ENCODE measurements at regions not wholly inside any gene's neighbourhood (a gene's known extent, or its start where the extent isn't known, plus 50 kb on each side); places are given as distances from the start of the nearest gene placed in this dataset.

DNA sequence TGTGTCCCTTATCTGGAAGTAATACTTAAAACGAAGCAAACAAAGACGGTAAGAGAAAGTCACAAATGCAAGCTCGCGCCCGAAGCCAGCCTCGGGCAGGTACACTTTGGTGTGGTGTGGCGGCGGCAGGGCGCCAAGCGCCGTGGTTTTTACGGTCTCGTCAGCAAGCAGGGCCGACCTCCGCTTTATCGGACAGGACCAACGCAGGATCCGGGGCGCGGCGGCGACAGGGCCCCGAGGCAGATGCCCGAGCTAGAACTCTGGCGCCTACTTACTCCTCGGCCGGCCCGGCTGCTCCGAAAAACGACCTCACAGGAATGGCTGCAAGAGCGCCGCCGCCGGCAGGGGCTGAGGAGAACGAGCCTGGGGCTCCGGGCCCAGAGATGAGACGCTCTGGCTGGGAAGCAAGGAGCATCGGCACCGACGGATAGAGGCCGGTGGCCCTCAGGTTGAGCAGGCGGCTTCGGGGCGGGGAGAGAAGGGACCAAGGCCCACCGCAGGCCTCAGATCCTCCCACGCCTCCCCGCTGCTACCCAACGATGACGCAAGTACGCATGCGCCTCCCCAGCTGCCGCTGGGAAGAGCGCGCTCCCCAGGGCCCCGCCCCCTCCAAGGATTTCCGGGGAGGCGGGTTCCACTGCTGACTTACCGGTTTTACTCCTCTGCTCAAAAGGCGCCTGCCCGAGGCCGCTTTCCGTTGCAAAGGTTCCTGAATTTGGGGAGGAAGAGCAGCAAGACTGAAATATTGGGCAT, 60.6 kb downstream of the FAM217A start (continued):
- TF ChIP-seq, protein P1, sequence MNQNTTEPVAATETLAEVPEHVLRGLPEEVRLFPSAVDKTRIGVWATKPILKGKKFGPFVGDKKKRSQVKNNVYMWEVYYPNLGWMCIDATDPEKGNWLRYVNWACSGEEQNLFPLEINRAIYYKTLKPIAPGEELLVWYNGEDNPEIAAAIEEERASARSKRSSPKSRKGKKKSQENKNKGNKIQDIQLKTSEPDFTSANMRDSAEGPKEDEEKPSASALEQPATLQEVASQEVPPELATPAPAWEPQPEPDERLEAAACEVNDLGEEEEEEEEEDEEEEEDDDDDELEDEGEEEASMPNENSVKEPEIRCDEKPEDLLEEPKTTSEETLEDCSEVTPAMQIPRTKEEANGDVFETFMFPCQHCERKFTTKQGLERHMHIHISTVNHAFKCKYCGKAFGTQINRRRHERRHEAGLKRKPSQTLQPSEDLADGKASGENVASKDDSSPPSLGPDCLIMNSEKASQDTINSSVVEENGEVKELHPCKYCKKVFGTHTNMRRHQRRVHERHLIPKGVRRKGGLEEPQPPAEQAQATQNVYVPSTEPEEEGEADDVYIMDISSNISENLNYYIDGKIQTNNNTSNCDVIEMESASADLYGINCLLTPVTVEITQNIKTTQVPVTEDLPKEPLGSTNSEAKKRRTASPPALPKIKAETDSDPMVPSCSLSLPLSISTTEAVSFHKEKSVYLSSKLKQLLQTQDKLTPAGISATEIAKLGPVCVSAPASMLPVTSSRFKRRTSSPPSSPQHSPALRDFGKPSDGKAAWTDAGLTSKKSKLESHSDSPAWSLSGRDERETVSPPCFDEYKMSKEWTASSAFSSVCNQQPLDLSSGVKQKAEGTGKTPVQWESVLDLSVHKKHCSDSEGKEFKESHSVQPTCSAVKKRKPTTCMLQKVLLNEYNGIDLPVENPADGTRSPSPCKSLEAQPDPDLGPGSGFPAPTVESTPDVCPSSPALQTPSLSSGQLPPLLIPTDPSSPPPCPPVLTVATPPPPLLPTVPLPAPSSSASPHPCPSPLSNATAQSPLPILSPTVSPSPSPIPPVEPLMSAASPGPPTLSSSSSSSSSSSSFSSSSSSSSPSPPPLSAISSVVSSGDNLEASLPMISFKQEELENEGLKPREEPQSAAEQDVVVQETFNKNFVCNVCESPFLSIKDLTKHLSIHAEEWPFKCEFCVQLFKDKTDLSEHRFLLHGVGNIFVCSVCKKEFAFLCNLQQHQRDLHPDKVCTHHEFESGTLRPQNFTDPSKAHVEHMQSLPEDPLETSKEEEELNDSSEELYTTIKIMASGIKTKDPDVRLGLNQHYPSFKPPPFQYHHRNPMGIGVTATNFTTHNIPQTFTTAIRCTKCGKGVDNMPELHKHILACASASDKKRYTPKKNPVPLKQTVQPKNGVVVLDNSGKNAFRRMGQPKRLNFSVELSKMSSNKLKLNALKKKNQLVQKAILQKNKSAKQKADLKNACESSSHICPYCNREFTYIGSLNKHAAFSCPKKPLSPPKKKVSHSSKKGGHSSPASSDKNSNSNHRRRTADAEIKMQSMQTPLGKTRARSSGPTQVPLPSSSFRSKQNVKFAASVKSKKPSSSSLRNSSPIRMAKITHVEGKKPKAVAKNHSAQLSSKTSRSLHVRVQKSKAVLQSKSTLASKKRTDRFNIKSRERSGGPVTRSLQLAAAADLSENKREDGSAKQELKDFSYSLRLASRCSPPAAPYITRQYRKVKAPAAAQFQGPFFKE (tag by site-specific recombination; IDR thresholded peaks at IDR 0.05; ENCODE audit: borderline replicate concordance) = no peak
- TF ChIP-seq ZNF843 (tag by site-specific recombination; IDR thresholded peaks at IDR 0.05) = peak; percentile 64; the same call in 1 of the 2 replicates
- no peak for TF ChIP-seq ZNF175 (tag by site-specific recombination; IDR thresholded peaks at IDR 0.05)
- no peak for TF ChIP-seq ZNF514 (tag by site-specific recombination; IDR thresholded peaks at IDR 0.05)
- no peak for TF ChIP-seq ZNF677 (tag by site-specific recombination; IDR thresholded peaks at IDR 0.05)
- no peak for TF ChIP-seq ZNF776 (tag by site-specific recombination; IDR thresholded peaks at IDR 0.05; ENCODE audit: borderline replicate concordance)
- peak; percentile 99 for TF ChIP-seq ZBTB17 (tag by site-specific recombination; IDR thresholded peaks at IDR 0.05)
- TF ChIP-seq, protein P2, sequence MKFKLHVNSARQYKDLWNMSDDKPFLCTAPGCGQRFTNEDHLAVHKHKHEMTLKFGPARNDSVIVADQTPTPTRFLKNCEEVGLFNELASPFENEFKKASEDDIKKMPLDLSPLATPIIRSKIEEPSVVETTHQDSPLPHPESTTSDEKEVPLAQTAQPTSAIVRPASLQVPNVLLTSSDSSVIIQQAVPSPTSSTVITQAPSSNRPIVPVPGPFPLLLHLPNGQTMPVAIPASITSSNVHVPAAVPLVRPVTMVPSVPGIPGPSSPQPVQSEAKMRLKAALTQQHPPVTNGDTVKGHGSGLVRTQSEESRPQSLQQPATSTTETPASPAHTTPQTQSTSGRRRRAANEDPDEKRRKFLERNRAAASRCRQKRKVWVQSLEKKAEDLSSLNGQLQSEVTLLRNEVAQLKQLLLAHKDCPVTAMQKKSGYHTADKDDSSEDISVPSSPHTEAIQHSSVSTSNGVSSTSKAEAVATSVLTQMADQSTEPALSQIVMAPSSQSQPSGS (tag by site-specific recombination; IDR thresholded peaks at IDR 0.05; ENCODE audit: low read depth) = peak; percentile 66
- TF ChIP-seq, protein P3, sequence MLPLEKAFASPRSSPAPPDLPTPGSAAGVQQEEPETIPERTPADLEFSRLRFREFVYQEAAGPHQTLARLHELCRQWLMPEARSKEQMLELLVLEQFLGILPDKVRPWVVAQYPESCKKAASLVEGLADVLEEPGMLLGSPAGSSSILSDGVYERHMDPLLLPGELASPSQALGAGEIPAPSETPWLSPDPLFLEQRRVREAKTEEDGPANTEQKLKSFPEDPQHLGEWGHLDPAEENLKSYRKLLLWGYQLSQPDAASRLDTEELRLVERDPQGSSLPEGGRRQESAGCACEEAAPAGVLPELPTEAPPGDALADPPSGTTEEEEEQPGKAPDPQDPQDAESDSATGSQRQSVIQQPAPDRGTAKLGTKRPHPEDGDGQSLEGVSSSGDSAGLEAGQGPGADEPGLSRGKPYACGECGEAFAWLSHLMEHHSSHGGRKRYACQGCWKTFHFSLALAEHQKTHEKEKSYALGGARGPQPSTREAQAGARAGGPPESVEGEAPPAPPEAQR (tag by site-specific recombination; IDR thresholded peaks at IDR 0.05) = no peak
- peak; percentile 92 for TF ChIP-seq ZNF2 (tag by site-specific recombination; IDR thresholded peaks at IDR 0.05)
- peak; percentile 93 for TF ChIP-seq ZFHX2 (tag by site-specific recombination; conservative IDR thresholded peaks at IDR 0.05)
- TF ChIP-seq ZNF169 (tag by site-specific recombination; IDR thresholded peaks at IDR 0.05) = peak; percentile 97
- TF ChIP-seq, protein P4, sequence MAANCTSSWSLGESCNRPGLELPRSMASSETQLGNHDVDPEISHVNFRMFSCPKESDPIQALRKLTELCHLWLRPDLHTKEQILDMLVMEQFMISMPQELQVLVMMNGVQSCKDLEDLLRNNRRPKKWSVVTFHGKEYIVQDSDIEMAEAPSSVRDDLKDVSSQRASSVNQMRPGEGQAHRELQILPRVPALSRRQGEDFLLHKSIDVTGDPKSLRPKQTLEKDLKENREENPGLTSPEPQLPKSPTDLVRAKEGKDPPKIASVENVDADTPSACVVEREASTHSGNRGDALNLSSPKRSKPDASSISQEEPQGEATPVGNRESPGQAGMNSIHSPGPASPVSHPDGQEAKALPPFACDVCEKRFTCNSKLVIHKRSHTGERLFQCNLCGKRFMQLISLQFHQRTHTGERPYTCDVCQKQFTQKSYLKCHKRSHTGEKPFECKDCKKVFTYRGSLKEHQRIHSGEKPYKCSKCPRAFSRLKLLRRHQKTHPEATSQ (tag by site-specific recombination; IDR thresholded peaks at IDR 0.05) = peak; percentile 89
- TF ChIP-seq ZNF350 (tag by site-specific recombination; IDR thresholded peaks at IDR 0.05) = no peak
- TF ChIP-seq, protein P5, sequence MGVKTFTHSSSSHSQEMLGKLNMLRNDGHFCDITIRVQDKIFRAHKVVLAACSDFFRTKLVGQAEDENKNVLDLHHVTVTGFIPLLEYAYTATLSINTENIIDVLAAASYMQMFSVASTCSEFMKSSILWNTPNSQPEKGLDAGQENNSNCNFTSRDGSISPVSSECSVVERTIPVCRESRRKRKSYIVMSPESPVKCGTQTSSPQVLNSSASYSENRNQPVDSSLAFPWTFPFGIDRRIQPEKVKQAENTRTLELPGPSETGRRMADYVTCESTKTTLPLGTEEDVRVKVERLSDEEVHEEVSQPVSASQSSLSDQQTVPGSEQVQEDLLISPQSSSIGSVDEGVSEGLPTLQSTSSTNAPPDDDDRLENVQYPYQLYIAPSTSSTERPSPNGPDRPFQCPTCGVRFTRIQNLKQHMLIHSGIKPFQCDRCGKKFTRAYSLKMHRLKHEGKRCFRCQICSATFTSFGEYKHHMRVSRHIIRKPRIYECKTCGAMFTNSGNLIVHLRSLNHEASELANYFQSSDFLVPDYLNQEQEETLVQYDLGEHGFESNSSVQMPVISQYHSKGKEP (tag by site-specific recombination; IDR thresholded peaks at IDR 0.05) = no peak; the same call in 1 of the 2 replicates
- no peak for TF ChIP-seq ZNF549 (tag by site-specific recombination; IDR thresholded peaks at IDR 0.05)
- 0 out of 2 replicates have a peak, but pooled peaks have one; percentile 67 for TF ChIP-seq ZBTB7A (tag by site-specific recombination; IDR thresholded peaks at IDR 0.05; ENCODE audit: low read depth)
- no peak for TF ChIP-seq ZFP3 (tag by site-specific recombination; IDR thresholded peaks at IDR 0.05; ENCODE audit: low read depth)
- TF ChIP-seq, protein P6, sequence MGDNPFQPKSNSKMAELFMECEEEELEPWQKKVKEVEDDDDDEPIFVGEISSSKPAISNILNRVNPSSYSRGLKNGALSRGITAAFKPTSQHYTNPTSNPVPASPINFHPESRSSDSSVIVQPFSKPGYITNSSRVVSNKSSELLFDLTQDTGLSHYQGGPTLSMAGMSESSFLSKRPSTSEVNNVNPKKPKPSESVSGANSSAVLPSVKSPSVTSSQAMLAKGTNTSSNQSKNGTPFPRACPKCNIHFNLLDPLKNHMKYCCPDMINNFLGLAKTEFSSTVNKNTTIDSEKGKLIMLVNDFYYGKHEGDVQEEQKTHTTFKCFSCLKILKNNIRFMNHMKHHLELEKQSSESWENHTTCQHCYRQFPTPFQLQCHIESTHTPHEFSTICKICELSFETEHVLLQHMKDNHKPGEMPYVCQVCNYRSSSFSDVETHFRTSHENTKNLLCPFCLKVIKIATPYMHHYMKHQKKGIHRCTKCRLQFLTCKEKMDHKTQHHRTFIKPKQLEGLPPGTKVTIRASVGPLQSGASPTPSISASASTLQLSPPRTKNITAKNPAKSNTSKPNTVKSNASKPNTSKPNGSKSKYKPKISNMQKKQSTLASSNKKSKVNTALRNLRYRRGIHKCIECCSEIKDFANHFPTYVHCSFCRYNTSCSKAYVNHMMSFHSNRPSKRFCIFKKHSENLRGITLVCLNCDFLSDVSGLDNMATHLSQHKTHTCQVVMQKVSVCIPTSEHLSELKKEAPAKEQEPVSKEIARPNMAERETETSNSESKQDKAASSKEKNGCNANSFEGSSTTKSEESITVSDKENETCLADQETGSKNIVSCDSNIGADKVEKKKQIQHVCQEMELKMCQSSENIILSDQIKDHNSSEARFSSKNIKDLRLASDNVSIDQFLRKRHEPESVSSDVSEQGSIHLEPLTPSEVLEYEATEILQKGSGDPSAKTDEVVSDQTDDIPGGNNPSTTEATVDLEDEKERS (tag by site-specific recombination; IDR thresholded peaks at IDR 0.05) = peak; percentile 86; the same call in 1 of the 2 replicates
- peak; percentile 55; the same call in 1 of the 2 replicates for TF ChIP-seq HOXD13 (CRISPR knock-in tag; IDR thresholded peaks at IDR 0.05; ENCODE audit: borderline replicate concordance)
- 0 out of 2 replicates have a peak, but pooled peaks have one; percentile 8 for TF ChIP-seq OVOL3 (tag by site-specific recombination; IDR thresholded peaks at IDR 0.05)
- no peak for TF ChIP-seq ZFP41 (tag by site-specific recombination; IDR thresholded peaks at IDR 0.05; ENCODE audit: borderline replicate concordance)
